Esophagus muscularis mucosa (tissue), 4 donors: ENCODE measurements at regions not wholly inside any gene's neighbourhood (a gene's known extent, or its start where the extent isn't known, plus 50 kb on each side); places are given as distances from the start of the nearest gene placed in this dataset.

Source experiments
- DNase-seq: peaks from one replicate; pipeline ENCODE4 v3.0.0-alpha.2; 2017; ENCODE audit errors: extremely low spot score
- H3K27ac ChIP-seq, 4 donors: fragments of 200-600 bp; sonication (generic); replicated peaks in 1 of 4; 1 replicate in 3 of 4; 2 replicates in 1 of 4; pipeline ENCODE4 v1.5.1; 2016 to 2019; ENCODE audit warnings: mild to moderate bottlenecking in 1 of 4
- H3K27me3 ChIP-seq, 4 donors: fragments of 200-600 bp; sonication (generic); one replicate each; pipeline versions ENCODE4 v1.5.1 to v1.6.0; 2016 to 2019
- H3K36me3 ChIP-seq, 4 donors: fragments of 200-600 bp; sonication (generic); one replicate each; pipeline ENCODE4 v1.5.1; 2016 to 2019
- H3K4me1 ChIP-seq, 4 donors: fragments of 200-600 bp; sonication (generic); one replicate each; pipeline ENCODE4 v1.5.1; 2016 to 2019
- H3K4me3 ChIP-seq, 4 donors: fragments of 200-600 bp; sonication (generic); 1 replicate in 2 of 4; 2 replicates in 2 of 4; pipeline ENCODE4 v1.5.1; 2016 to 2019; ENCODE audit warnings: mild to moderate bottlenecking in 4 of 4, moderate library complexity in 1 of 4
- H3K9me3 ChIP-seq, 4 donors: fragments of 200-600 bp; sonication (generic); 1 replicate in 3 of 4; 2 replicates in 1 of 4; pipeline ENCODE4 v1.5.1; 2016 to 2019
- CTCF ChIP-seq, 3 experiments: fragments of 200-600 bp in 2 of 3; fragments of 450-650 bp in 1 of 3; sonication (generic) in 2 of 3; IDR thresholded peaks; one replicate each; pipeline ENCODE4 v1.5.1; 2017 to 2019; ENCODE audit warnings: antibody characterized with exemption in 3 of 3, mild to moderate bottlenecking in 2 of 3, moderate library complexity in 1 of 3
- EP300 ChIP-seq: sonication (generic); formaldehyde crosslinking; IDR thresholded peaks from one replicate; pipeline ENCODE4 v1.6.1; 2017; ENCODE audit warnings: antibody characterized with exemption
- POLR2A ChIP-seq: fragments of 450-650 bp; IDR thresholded peaks from one replicate; pipeline ENCODE4 v1.6.1; 2017; ENCODE audit warnings: antibody characterized with exemption, moderate library complexity, mild to moderate bottlenecking, low read depth
- POLR2AphosphoS5 ChIP-seq, 2 donors: sonication (generic); formaldehyde crosslinking; IDR thresholded peaks; one replicate each; pipeline ENCODE4 v1.6.1; 2017; ENCODE audit warnings: antibody characterized with exemption in 2 of 2
- WGBS: methylation state at CpG from one replicate; pipeline ENCODE4 v1.1.5; 2018; 5-methylcytosine and 5-hydroxymethylcytosine counted together
- intact Hi-C: fragments of 100-400 bp; cut with DNase I; formaldehyde crosslinking; loops from one replicate; pipeline ENCODE4 v1.15.1; 2023

GRCh38 chr16:55052348-55052734, 121.7 kb downstream of the IRX5 start:
- Histone ChIP-seq H3K27me3 (peaks cover 0 to 47% (median 5%) of the 10 kb centered on the region in 4 donors), H3K4me1 (peaks cover 0 to 11% (median 8%) of the 10 kb centered on the region in 4 donors), H3K9me3 (peaks cover 0 to 11% (median 4%) of the 10 kb centered on the region in 4 donors), H3K27ac (no peak overlapping the region), H3K4me3 (no peak overlapping the region), H3K36me3 (no peaks in the 10 kb centered on the region)
- DNase-seq: no peak
- WGBS: 88% methylated on average over 2 of the region's 2 CpGs
- TF ChIP-seq POLR2A (no peak), CTCF (IDR thresholded peaks at IDR 0.05) (no peak), POLR2AphosphoS5 (IDR thresholded peaks at IDR 0.05) (no peak), EP300 (no peak)
- intact Hi-C loops: no loop called here

GRCh38 chr16:55052741-55053415, 122.2 kb downstream of the IRX5 start:
- TF ChIP-seq CTCF (IDR thresholded peaks at IDR 0.05) (no peak), POLR2A (no peak), POLR2AphosphoS5 (IDR thresholded peaks at IDR 0.05) (no peak), EP300 (no peak)
- Histone ChIP-seq H3K4me3 (no peak overlapping the region), H3K36me3 (no peaks in the 10 kb centered on the region), H3K27ac (no peak overlapping the region), H3K27me3 (peaks cover 0 to 53% (median 5%) of the 10 kb centered on the region in 4 donors), H3K9me3 (peaks cover 0 to 11% (median 4%) of the 10 kb centered on the region in 4 donors), H3K4me1 (peaks cover 0 to 13% (median 8%) of the 10 kb centered on the region in 4 donors)
- DNase-seq: no peak
- intact Hi-C loops: no loop called here
- WGBS: 91% methylated on average over 11 of the region's 11 CpGs

- WGBS: 85% methylated on average over 3 of the region's 3 CpGs
- no peak overlapping the region for H3K4me3 ChIP-seq
- peaks cover 0 to 11% (median 4%) of the 10 kb centered on the region in 4 donors for H3K9me3 ChIP-seq
- intact Hi-C loops: no loop called here
- H3K36me3 ChIP-seq: no peaks in the 10 kb centered on the region
- peaks cover 0 to 75% (median 5%) of the 10 kb centered on the region in 4 donors for H3K27me3 ChIP-seq
- TF ChIP-seq EP300: no peak
- TF ChIP-seq POLR2AphosphoS5 (IDR thresholded peaks at IDR 0.05): no peak
- no peak for TF ChIP-seq POLR2A
- TF ChIP-seq CTCF (IDR thresholded peaks at IDR 0.05): no peak
- peaks cover 0 to 13% (median 8%) of the 10 kb centered on the region in 4 donors for H3K4me1 ChIP-seq
- no peak for DNase-seq
- H3K27ac ChIP-seq: no peak overlapping the region
Observed at GRCh38 chr16:55055262-55055661, 124.6 kb downstream of the IRX5 start.

GRCh38 chr16:55056585-55057401, 126.1 kb downstream of the IRX5 start:
- intact Hi-C loops: no loop called here
- TF ChIP-seq EP300 (no peak), POLR2AphosphoS5 (IDR thresholded peaks at IDR 0.05) (no peak), CTCF (IDR thresholded peaks at IDR 0.05) (no peak), POLR2A (no peak)
- peaks cover 0 to 11% (median 4%) of the 10 kb centered on the region in 4 donors for H3K9me3 ChIP-seq
- no peak overlapping the region for H3K27ac ChIP-seq
- H3K4me1 ChIP-seq: peaks cover 0 to 13% (median 8%) of the 10 kb centered on the region in 4 donors
- peaks cover 0 to 87% (median 5%) of the 10 kb centered on the region in 4 donors for H3K27me3 ChIP-seq
- H3K36me3 ChIP-seq: no peaks in the 10 kb centered on the region
- WGBS: 15% methylated on average over 25 of the region's 64 CpGs
- H3K4me3 ChIP-seq: peak overlapping the region in 2 of 4 donors; percentile 12 to 18
- DNase-seq: no peak
